B cell (primary cell): ENCODE measurements at regions not wholly inside any gene's neighbourhood (a gene's known extent, or its start where the extent isn't known, plus 50 kb on each side); places are given as distances from the start of the nearest gene placed in this dataset.

Experiments
- CTCF ChIP-seq: fragments of 200-600 bp; IDR thresholded peaks from one replicate; pipeline ENCODE4 v1.8.0; 2022; ENCODE audit warnings: antibody characterized with exemption, mild to moderate bottlenecking
- EZH2 ChIP-seq: IDR thresholded peaks from 2 replicates; pipeline ENCODE4 v1.6.1; 2012; ENCODE audit warnings: borderline replicate concordance, low read depth, mild to moderate bottlenecking, moderate library complexity, low read length; ENCODE audit not compliant: insufficient read depth, poor library complexity, severe bottlenecking

- TF ChIP-seq EZH2 (no peak), CTCF (no peak)
Observed at GRCh38 chr17:77475016-77475976, 334.5 kb downstream of the SEC14L1 start.
